ENCODE measurements at regions not wholly inside any gene's neighbourhood (a gene's known extent, or its start where the extent isn't known, plus 50 kb on each side); places are given as distances from the start of the nearest gene placed in this dataset.

DNA sequence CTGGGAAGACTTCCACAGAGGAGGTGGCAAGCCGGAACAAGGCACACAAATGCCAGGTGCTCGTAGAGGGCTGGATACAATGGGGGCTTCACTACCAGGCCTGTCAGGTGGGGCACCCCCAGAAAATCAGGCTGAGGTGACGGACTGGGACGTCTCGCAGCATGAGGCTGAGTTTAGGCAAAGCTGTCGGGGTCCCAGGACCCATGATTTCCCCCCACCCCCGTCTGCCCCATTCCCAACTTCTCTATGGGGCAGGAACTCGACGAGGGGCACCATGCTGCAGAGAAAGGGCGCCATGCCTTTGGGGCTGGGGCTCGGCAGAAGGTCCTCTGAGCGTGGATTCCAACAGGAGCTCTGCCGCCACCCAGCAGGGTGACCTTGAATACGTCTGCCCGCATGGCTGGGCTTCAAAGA lies 65.7 kb upstream of the HES1 start:
- TF ChIP-seq, protein P1, sequence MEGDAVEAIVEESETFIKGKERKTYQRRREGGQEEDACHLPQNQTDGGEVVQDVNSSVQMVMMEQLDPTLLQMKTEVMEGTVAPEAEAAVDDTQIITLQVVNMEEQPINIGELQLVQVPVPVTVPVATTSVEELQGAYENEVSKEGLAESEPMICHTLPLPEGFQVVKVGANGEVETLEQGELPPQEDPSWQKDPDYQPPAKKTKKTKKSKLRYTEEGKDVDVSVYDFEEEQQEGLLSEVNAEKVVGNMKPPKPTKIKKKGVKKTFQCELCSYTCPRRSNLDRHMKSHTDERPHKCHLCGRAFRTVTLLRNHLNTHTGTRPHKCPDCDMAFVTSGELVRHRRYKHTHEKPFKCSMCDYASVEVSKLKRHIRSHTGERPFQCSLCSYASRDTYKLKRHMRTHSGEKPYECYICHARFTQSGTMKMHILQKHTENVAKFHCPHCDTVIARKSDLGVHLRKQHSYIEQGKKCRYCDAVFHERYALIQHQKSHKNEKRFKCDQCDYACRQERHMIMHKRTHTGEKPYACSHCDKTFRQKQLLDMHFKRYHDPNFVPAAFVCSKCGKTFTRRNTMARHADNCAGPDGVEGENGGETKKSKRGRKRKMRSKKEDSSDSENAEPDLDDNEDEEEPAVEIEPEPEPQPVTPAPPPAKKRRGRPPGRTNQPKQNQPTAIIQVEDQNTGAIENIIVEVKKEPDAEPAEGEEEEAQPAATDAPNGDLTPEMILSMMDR (IDR thresholded peaks at IDR 0.05) = no peak
- TF ChIP-seq POLR2A (IDR thresholded peaks at IDR 0.05) = no peak

All from lower leg skin (tissue), 3 donors.